Naive B cell (primary cell): ENCODE measurements at regions not wholly inside any gene's neighbourhood (a gene's known extent, or its start where the extent isn't known, plus 50 kb on each side); places are given as distances from the start of the nearest gene placed in this dataset.

ENCODE experiments used
- ATAC-seq, 2 donors: fragments of 150-1000 bp; cut with Tn5 transposase; 2 replicates each; pipeline ENCODE4 v1.10.0; 2021; ENCODE audit warnings: low read depth in 2 of 2, mild to moderate bottlenecking in 2 of 2, moderate library complexity in 2 of 2
- DNase-seq: peaks from one replicate; pipeline ENCODE4 v3.0.0; 2022
- H3K27ac Mint-ChIP-seq, 6 donors: one replicate each; pipeline ENCODE4 v1.8.0; 2020 to 2022; ENCODE audit warnings: mild to moderate bottlenecking in 6 of 6, mixed read lengths in 6 of 6, moderate library complexity in 5 of 6, inconsistent platforms in 2 of 6
- H3K27me3 Mint-ChIP-seq, 3 donors: one replicate each; pipeline ENCODE4 v1.8.0; 2021 to 2022; ENCODE audit warnings: mixed read lengths in 3 of 3, mild to moderate bottlenecking in 1 of 3
- H3K36me3 Mint-ChIP-seq, 2 donors: one replicate each; pipeline ENCODE4 v1.8.0; 2020 to 2022; ENCODE audit warnings: mixed read lengths in 2 of 2, inconsistent platforms in 1 of 2, mild to moderate bottlenecking in 1 of 2
- H3K4me1 Mint-ChIP-seq, 3 donors: one replicate each; pipeline ENCODE4 v1.8.0; 2020 to 2022; ENCODE audit warnings: mixed read lengths in 3 of 3, inconsistent platforms in 1 of 3, mild to moderate bottlenecking in 1 of 3, moderate library complexity in 1 of 3
- H3K4me3 Mint-ChIP-seq, 8 donors: one replicate each; pipeline ENCODE4 v1.8.0; 2020 to 2022; ENCODE audit warnings: mild to moderate bottlenecking in 8 of 8, mixed read lengths in 8 of 8, moderate library complexity in 8 of 8, inconsistent platforms in 2 of 8
- H3K9me3 Mint-ChIP-seq, 7 donors: one replicate each; pipeline ENCODE4 v1.8.0; 2020 to 2022; ENCODE audit warnings: mixed read lengths in 7 of 7, mild to moderate bottlenecking in 5 of 7, inconsistent platforms in 2 of 7, moderate library complexity in 1 of 7

DNA sequence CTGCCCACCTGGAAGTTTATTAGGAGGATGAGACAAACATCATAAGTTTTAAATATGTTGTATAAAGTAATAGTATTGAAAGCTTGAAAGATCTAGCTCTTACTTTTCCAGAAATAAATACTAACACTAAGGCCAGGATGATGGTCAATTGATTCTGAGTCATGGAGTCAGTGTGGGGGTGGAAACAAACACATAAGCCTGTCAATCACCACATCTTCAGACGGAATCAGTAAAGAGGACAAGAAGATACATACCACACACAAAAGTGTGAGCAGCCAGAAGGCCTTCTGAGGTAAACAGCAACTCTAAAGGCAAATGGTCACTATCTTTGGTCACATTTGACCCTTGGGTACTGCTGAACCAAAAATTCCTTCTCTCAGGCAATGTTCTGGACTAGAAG, 365.0 kb upstream of the RASGEF1B start:
- ATAC-seq (no peak), DNase-seq (no peak)
- Mint-ChIP-seq H3K4me1 (no peaks in the 10 kb centered on the region), H3K4me3 (no peak overlapping the region), H3K36me3 (no peaks in the 10 kb centered on the region), H3K27me3 (no peaks in the 10 kb centered on the region), H3K27ac (no peak overlapping the region), H3K9me3 (no peaks in the 10 kb centered on the region)

GRCh38 chr4:81833576-81833975, 361.9 kb upstream of the RASGEF1B start:
- ATAC-seq (no peak), DNase-seq (no peak)
- Mint-ChIP-seq H3K4me3 (no peak overlapping the region), H3K9me3 (no peaks in the 10 kb centered on the region), H3K27ac (peak overlapping the region in 1 of 6 donors; percentile 65), H3K4me1 (no peaks in the 10 kb centered on the region), H3K36me3 (no peaks in the 10 kb centered on the region), H3K27me3 (peaks cover 0 to 4% (median 0%) of the 10 kb centered on the region in 3 donors)

DNA sequence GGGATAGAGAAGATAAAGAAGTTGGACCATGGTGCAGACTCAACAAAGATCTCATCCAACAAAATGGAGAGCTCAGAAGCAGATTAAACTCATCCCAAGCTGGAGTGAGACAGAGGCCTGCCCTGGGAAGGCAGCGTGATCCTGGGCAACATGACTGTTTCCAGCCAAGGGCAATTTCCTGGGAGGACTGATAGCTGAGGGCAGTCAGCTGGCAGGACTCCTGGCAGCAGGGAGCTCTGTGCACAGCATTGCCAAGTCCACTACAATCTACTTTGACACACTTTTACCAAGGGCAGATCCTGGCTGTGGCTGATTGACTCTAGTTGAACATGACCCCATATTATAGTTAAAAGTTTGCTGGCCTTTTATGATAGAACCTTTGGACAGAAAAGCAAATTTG, 357.3 kb upstream of the RASGEF1B start:
- Mint-ChIP-seq H3K9me3 (no peaks in the 10 kb centered on the region), H3K4me1 (no peaks in the 10 kb centered on the region), H3K27me3 (peaks cover 0 to 5% (median 0%) of the 10 kb centered on the region in 3 donors), H3K4me3 (no peak overlapping the region), H3K36me3 (no peaks in the 10 kb centered on the region), H3K27ac (peak overlapping the region in 1 of 6 donors; percentile 82)
- ATAC-seq = no peak
- no peak for DNase-seq

- no peak for ATAC-seq
- peak overlapping the region in 1 of 6 donors; percentile 26 for H3K27ac Mint-ChIP-seq
- DNase-seq = no peak
These were observed 356.0 kb upstream of the RASGEF1B start for GRCh38 chr4:81827577-81828202.

GRCh38 chr4:81826817-81827424, 355.2 kb upstream of the RASGEF1B start:
- DNase-seq (no peak), ATAC-seq (no peak)
- Mint-ChIP-seq H3K27me3 (peaks cover 0 to 5% (median 0%) of the 10 kb centered on the region in 3 donors), H3K4me3 (no peak overlapping the region), H3K27ac (no peak overlapping the region), H3K9me3 (no peaks in the 10 kb centered on the region), H3K36me3 (no peaks in the 10 kb centered on the region), H3K4me1 (no peaks in the 10 kb centered on the region)

More at GRCh38 chr4:81827577-81828202, 356.0 kb upstream of the RASGEF1B start:
- H3K4me3 Mint-ChIP-seq = no peak overlapping the region
- peaks cover 0 to 5% (median 0%) of the 10 kb centered on the region in 3 donors for H3K27me3 Mint-ChIP-seq
- no peaks in the 10 kb centered on the region for H3K9me3 Mint-ChIP-seq
- no peaks in the 10 kb centered on the region for H3K36me3 Mint-ChIP-seq
- H3K4me1 Mint-ChIP-seq = no peaks in the 10 kb centered on the region

DNA sequence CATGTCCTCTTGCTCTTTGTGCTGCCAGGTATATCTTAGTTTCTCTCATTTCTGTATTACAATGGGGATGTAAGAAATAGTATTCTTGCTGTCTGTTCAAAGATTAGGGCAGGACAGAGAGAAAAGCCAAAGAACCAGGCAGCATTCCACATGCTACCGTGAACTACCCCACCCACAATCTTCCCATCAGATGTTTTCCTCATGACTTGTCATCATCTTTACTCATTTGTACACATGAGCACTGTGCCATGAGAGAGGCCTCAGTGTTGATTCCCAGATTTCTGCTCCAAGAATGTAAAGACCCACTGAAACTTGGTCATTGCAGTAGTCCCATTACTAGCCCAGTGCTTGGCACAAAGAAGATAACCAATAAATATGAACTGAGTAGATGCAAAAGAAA, 354.6 kb upstream of the RASGEF1B start:
- Mint-ChIP-seq H3K4me1 (no peaks in the 10 kb centered on the region), H3K27ac (peak overlapping the region in 1 of 6 donors; percentile 23), H3K9me3 (no peaks in the 10 kb centered on the region), H3K27me3 (peaks cover 0 to 5% (median under 1%) of the 10 kb centered on the region in 3 donors), H3K36me3 (no peaks in the 10 kb centered on the region), H3K4me3 (no peak overlapping the region)
- no peak for DNase-seq
- no peak for ATAC-seq

- H3K4me1 Mint-ChIP-seq = peaks cover 0 to 12% (median 2%) of the 10 kb centered on the region in 3 donors
- DNase-seq = no peak
- H3K36me3 Mint-ChIP-seq = peaks cover 0 to 21% of the 10 kb centered on the region in 2 donors
- H3K27ac Mint-ChIP-seq = peak overlapping the region in 2 of 6 donors; percentile 0 to 29
- peaks cover 0 to 4% (median 0%) of the 10 kb centered on the region in 7 donors for H3K9me3 Mint-ChIP-seq
- peaks cover 0 to 26% (median 13%) of the 10 kb centered on the region in 3 donors for H3K27me3 Mint-ChIP-seq
- H3K4me3 Mint-ChIP-seq = no peak overlapping the region
- no peak for ATAC-seq
These were observed 346.7 kb upstream of the RASGEF1B start for GRCh38 chr4:81818385-81818920.

DNA sequence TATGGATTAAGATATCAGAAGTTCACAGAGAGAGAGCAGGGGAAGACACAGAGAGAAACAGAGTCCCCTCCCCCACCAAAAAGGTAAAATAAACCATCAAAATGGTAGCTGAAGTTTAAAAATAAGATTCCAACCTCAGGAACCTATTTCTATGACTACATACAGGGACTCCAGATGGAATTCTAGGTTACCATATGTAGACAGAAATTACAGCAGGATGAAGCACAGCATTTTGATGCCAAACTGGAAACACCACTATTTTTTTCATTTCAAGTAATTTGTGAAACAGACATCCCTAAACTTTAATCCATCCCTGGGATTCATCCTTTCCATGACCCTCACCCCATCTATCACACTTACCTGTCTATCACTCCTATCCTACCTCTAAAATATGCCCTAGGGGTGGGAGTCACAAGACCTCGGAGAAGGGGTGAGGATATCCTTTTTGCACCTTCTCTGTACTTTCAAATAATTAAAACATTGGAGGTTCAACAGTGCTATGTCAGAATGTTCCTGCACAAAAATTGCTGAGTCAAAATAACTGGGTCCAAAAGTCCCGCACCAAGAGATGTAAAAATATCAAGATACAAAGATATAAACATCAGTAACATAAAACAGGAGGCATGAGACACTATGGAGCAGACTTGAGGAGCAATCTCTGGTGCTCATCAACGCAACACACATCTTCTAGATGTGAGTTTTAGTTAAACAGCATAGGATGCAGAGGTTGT, 344.5 kb upstream of the RASGEF1B start:
- peaks cover 0 to 4% (median 0%) of the 10 kb centered on the region in 7 donors for H3K9me3 Mint-ChIP-seq
- peaks cover 0 to 25% (median 16%) of the 10 kb centered on the region in 3 donors for H3K27me3 Mint-ChIP-seq
- no peak overlapping the region for H3K4me3 Mint-ChIP-seq
- H3K27ac Mint-ChIP-seq = no peak overlapping the region
- DNase-seq (no peak), ATAC-seq (no peak)
- H3K4me1 Mint-ChIP-seq = peaks cover 0 to 12% (median 2%) of the 10 kb centered on the region in 3 donors
- H3K36me3 Mint-ChIP-seq = peaks cover 0 to 21% of the 10 kb centered on the region in 2 donors

DNA sequence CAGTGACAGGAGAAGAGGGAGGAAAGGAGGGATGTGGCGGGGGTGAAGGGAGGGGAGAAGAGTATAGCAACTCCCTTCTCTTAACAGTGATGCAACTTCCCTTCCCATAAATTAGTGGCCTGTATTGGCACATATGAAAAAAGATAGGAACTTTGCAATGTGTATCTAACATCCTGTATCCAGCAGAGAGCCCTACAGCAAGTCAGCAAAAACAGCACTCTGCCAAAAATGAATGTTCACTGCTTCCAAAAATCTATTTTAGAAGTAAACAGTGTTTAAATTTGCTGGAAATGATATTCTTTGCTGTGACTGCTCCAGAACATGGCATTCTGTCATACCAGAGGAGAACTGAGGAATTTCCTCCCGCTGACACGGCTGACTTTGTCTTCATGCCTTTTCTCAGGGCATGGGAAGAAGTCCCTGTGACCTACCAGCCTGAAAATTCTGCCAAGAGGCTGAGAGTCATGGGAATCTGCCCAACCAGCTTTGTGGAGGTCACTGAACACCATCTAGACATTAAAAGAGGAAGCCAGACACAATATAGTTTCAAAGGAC, 343.4 kb upstream of the RASGEF1B start:
- ATAC-seq = no peak

GRCh38 chr4:81811562-81812293, 340.0 kb upstream of the RASGEF1B start:
- DNase-seq = no peak
- Mint-ChIP-seq H3K27ac (peak overlapping the region in 1 of 6 donors; percentile 58), H3K4me3 (no peak overlapping the region), H3K27me3 (peaks cover 0 to 4% (median 0%) of the 10 kb centered on the region in 3 donors), H3K9me3 (no peaks in the 10 kb centered on the region), H3K4me1 (peaks cover 0 to 12% (median 2%) of the 10 kb centered on the region in 3 donors), H3K36me3 (no peaks in the 10 kb centered on the region)
- ATAC-seq = no peak

More for the DNA sequence above, 343.4 kb upstream of the RASGEF1B start:
- peaks cover 0 to 4% (median 0%) of the 10 kb centered on the region in 7 donors for H3K9me3 Mint-ChIP-seq
- peak overlapping the region in 1 of 6 donors; percentile 25 for H3K27ac Mint-ChIP-seq
- H3K4me3 Mint-ChIP-seq = no peak overlapping the region
- DNase-seq = no peak
- peaks cover 0 to 9% of the 10 kb centered on the region in 2 donors for H3K36me3 Mint-ChIP-seq
- H3K4me1 Mint-ChIP-seq = peaks cover 0 to 12% (median 2%) of the 10 kb centered on the region in 3 donors
- H3K27me3 Mint-ChIP-seq = peaks cover 0 to 13% (median 10%) of the 10 kb centered on the region in 3 donors

GRCh38 chr4:81808011-81808672, 336.4 kb upstream of the RASGEF1B start:
- ATAC-seq = no peak
- peaks cover 0 to 1% (median 0%) of the 10 kb centered on the region in 3 donors for H3K4me1 Mint-ChIP-seq
- H3K9me3 Mint-ChIP-seq = no peaks in the 10 kb centered on the region
- no peak overlapping the region for H3K4me3 Mint-ChIP-seq
- no peak for DNase-seq
- H3K36me3 Mint-ChIP-seq = no peaks in the 10 kb centered on the region
- no peak overlapping the region for H3K27ac Mint-ChIP-seq
- H3K27me3 Mint-ChIP-seq = peaks cover 0 to 4% (median 4%) of the 10 kb centered on the region in 3 donors

DNA sequence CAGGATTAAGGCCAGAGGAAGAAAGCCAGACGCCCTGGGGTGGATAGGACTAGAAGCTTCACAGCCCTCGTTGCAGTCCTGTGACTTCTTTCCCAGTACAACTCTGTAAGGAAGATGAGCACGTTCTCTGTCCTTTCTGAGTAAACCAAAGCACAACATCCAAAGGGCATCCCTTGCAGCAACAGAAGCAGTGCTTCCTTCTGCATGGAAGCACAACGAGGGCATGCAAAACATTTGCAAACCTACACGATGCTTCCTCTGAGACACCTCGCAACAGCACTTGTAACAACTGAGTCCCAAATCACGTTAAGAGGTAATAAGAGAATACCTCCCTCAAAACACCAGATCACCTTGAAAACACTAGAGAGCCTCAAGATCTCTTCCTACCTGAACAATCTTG, 335.7 kb upstream of the RASGEF1B start:
- ATAC-seq = no peak
- DNase-seq = no peak
- Mint-ChIP-seq H3K27me3 (peaks cover 0 to 4% (median 4%) of the 10 kb centered on the region in 3 donors), H3K4me3 (no peak overlapping the region), H3K27ac (peak overlapping the region in 1 of 6 donors; percentile 10), H3K9me3 (no peaks in the 10 kb centered on the region), H3K4me1 (peaks cover 0 to 1% (median 0%) of the 10 kb centered on the region in 3 donors), H3K36me3 (no peaks in the 10 kb centered on the region)
